ENCODE measurements at regions not wholly inside any gene's neighbourhood (a gene's known extent, or its start where the extent isn't known, plus 50 kb on each side); places are given as distances from the start of the nearest gene placed in this dataset.

DNA sequence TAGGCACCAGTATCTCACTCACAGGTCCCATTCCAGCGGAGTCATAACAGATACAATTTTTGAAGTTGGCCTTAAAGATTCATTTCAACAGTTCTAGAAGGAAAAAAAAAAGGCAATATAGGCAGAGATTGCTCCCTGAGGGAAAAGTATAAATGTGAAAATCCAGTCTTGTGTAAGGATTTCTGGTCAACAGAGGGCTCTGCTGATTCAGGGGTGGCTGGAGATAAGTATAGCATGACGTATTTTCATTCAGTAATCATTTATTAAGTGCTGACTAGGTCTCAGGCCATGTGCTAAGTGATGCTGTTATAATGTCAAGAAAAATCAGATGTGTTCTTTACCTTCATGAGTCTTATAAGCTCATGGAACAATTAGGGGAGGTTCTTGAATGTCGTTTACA, 377.3 kb upstream of the MEF2C start:
- no peak overlapping the region for H2AK9ac ChIP-seq (replicated peaks; ENCODE audit: low read depth, low read length, poor library complexity)
- H3K4me2 ChIP-seq (ENCODE audit: low read depth, low read length) = no peak overlapping the region
- dilution Hi-C loops (cut with HindIII; ENCODE audit: low sequenced_read_pairs, unreplicated experiment) (no loop called here), intact Hi-C loops (cut with micrococcal nuclease) (no loop called here), in situ Hi-C loops (cut with MboI; ENCODE audit: low sequenced_read_pairs) (no loop called here)
- DNase-seq (peak; percentile 40), ATAC-seq (ENCODE audit: low read depth) (no peak)
- no peak overlapping the region for H2AK5ac ChIP-seq (ENCODE audit: low read depth, low read length)
- peaks cover 2% of the 10 kb centered on the region; the same call in 1 of the 2 replicates for H3K4me1 ChIP-seq (ENCODE audit: control insufficient read depth, insufficient read depth, low read length)
- no peak overlapping the region for H3K23ac ChIP-seq (ENCODE audit: low read depth, low read length)
- ChIA-PET POLR2A (ENCODE audit: unreplicated experiment) (no interaction called here), CTCF (no interaction called here)
- H2BK20ac ChIP-seq (ENCODE audit: low read depth, low read length) = no peak overlapping the region
- no peak overlapping the region for H4K5ac ChIP-seq (ENCODE audit: low read depth, low read length)
- H2AFZ ChIP-seq (replicated peaks; ENCODE audit: low read length, poor library complexity) = no peak overlapping the region
- H3K79me1 ChIP-seq (ENCODE audit: low read depth in 1 of 2, low read length in 2 of 2) = no peaks in the 10 kb centered on the region
- no peak overlapping the region for H3K56ac ChIP-seq (ENCODE audit: extremely low read depth, insufficient read depth, low read length)
- no peak overlapping the region for H4K91ac ChIP-seq (ENCODE audit: insufficient read depth, low read depth, low read length)
- no peaks in the 10 kb centered on the region for H3K9me3 ChIP-seq (ENCODE audit: control insufficient read depth, insufficient read depth, low read length)
- H3K27ac ChIP-seq (ENCODE audit: insufficient read depth, low read length) = no peak overlapping the region
- TF ChIP-seq NFE2L2 (IDR thresholded peaks at IDR 0.05; ENCODE audit: low read depth, low read length) = no peak
- TF ChIP-seq, protein P1, sequence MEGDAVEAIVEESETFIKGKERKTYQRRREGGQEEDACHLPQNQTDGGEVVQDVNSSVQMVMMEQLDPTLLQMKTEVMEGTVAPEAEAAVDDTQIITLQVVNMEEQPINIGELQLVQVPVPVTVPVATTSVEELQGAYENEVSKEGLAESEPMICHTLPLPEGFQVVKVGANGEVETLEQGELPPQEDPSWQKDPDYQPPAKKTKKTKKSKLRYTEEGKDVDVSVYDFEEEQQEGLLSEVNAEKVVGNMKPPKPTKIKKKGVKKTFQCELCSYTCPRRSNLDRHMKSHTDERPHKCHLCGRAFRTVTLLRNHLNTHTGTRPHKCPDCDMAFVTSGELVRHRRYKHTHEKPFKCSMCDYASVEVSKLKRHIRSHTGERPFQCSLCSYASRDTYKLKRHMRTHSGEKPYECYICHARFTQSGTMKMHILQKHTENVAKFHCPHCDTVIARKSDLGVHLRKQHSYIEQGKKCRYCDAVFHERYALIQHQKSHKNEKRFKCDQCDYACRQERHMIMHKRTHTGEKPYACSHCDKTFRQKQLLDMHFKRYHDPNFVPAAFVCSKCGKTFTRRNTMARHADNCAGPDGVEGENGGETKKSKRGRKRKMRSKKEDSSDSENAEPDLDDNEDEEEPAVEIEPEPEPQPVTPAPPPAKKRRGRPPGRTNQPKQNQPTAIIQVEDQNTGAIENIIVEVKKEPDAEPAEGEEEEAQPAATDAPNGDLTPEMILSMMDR (conservative IDR thresholded peaks at IDR 0.05; ENCODE audit: low read depth, low read length) = peak; percentile 31; the same call in 1 of the 2 replicates
- peak; percentile 17 for TF ChIP-seq SMC3 (IDR thresholded peaks at IDR 0.05; ENCODE audit: low read depth, low read length)
- peak; percentile 45; the same call in 1 of the 2 replicates for TF ChIP-seq RAD21 (IDR thresholded peaks at IDR 0.05; ENCODE audit: low read length)
- H3K4me3 ChIP-seq (ENCODE audit: insufficient read depth, low read depth, low read length) = no peak overlapping the region
- H3K9me1 ChIP-seq (ENCODE audit: insufficient read depth, low read length) = no peaks in the 10 kb centered on the region
- no peak overlapping the region for H3K9ac ChIP-seq (ENCODE audit: low read depth, low read length)
- no peaks in the 10 kb centered on the region; the same call in 1 of the 2 replicates for H3K27me3 ChIP-seq (ENCODE audit: control insufficient read depth, insufficient read depth, low read length)
- H2BK5ac ChIP-seq (ENCODE audit: low read depth, low read length, poor library complexity, severe bottlenecking) = no peak overlapping the region
- H3K18ac ChIP-seq (ENCODE audit: low read depth, low read length) = no peak overlapping the region
- H3K14ac ChIP-seq (replicated peaks; ENCODE audit: low read depth, low read length) = no peak overlapping the region
- BruUV-seq (replicated peaks) = no TSS peak
- no peak overlapping the region for H2BK15ac ChIP-seq (ENCODE audit: low read depth, low read length)
- H2BK120ac ChIP-seq (ENCODE audit: low read depth, low read length) = no peak overlapping the region
- H4K20me1 ChIP-seq (ENCODE audit: insufficient read depth, low read length) = no peaks in the 10 kb centered on the region
- H3K4ac ChIP-seq (ENCODE audit: low read depth, low read length) = no peak overlapping the region
- H3K36me3 ChIP-seq (ENCODE audit: control insufficient read depth, insufficient read depth, low read length) = no peaks in the 10 kb centered on the region
- H4K8ac ChIP-seq (ENCODE audit: low read depth in 2 of 2, low read length in 2 of 2) = no peak overlapping the region
- WGBS, 2 experiments (ENCODE audit: extremely low coverage in 2 of 2, insufficient read length in 1 of 2) = 67% methylated on average over 1 of the region's 3 CpGs; no CpG with 5 or more reads in 1 of the 2 experiments
